HG02870 (cell line): ENCODE measurements at regions not wholly inside any gene's neighbourhood (a gene's known extent, or its start where the extent isn't known, plus 50 kb on each side); places are given as distances from the start of the nearest gene placed in this dataset.
A peak's percentile ranks its signal among the peaks of the same experiment; 100 is the strongest.

ENCODE experiments used
- ATAC-seq: cut with Tn5 transposase; IDR thresholded peaks from one replicate; pipeline ENCODE4 v1.9.1; 2021; ENCODE audit warnings: mild to moderate bottlenecking, moderate library complexity; ENCODE audit not compliant: unreplicated experiment

- no peak for ATAC-seq
Measured at GRCh38 chr3:107258300-107258699, 118.9 kb upstream of the CCDC54 start.

GRCh38 chr3:107260207-107260606 is 117.0 kb upstream of the CCDC54 start:
- ATAC-seq = no peak

- no peak for ATAC-seq
Measured at GRCh38 chr3:107263269-107264021, 113.8 kb upstream of the CCDC54 start.

- no peak for ATAC-seq
Measured at GRCh38 chr3:107264888-107265287, 112.4 kb upstream of the CCDC54 start.

DNA sequence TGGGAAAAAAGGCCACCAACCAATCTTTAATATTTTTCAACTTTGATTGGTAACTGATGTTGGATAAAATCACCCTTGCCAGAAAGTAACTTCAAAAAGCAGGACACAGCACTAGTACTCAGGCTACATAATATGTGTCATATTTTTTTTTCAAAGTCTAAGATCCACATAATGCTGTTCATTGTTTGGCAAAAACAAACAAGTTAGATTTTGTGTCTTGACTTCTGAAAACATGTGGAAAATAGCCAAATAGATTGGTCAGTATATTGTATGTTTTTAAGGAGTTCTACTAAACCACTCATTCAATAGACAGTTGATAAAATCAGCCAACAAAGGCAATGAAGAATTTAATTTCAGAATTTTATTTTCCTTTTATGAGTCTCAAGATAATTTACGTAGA is 111.7 kb upstream of the CCDC54 start:
- no peak for ATAC-seq

DNA sequence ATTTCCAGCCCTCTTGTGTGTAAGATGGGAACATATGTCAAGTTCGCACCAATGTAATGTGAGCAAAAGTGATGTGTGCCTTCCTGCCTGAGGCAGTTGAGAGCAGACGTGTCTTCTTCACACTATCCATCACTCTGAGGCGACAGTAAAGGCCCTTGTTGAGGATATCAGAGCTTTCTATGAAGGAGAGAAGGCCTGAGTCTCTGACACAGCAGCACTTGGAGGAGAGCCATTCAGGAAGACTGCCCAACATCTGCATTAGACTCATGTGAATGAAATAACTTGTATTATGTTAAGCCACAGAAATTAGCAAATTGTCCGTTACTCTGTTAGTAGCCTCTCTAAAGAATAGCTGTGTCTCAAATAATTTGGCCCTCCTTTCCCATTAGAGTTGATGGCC is 108.8 kb upstream of the CCDC54 start:
- no peak for ATAC-seq

DNA sequence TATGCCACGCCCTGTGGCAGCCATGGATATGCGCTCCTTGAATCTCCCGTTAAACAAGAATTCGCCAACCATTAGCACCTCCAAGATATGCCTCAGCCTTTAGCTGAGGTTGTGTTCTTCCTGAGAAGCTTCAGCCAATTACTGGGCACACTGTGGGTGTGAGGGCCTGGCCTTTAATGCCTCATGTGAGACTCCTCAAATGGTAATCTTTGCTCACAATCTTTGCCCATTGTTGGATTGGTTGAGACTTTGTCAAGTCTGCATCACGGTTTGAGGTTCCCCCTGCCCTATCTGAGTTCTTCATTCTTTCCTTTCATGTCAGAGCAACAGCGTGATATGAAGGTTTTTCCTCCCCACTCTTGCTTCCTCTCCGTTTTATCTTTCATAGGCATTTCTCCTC is 108.1 kb upstream of the CCDC54 start:
- no peak for ATAC-seq

DNA sequence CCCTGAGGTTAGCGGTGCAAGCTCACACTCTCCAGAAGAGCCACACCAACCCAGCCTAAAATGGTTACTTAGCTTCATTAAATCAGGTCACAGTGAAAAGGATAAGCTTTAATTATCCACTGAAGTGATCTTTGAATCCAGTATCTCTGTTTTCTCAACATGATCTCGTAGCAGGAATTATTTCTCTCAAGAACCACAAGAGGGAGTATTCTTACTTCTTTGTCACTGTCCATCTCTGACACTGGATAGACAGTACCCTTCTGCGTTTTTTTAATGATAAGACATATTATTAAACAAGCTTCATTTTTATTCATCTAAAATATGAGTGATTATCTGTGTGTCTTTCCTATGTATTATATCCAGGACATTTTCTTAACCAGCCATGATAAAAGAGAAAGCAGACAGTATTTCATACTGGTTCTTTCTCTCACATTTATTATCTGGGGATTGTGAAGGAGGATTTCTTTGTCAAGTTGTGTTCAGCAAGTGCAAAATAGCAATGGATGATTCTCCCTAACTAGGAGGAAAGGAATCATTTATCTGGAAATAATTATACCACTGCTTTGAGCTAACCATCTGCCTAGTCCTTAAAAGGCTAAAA is 105.4 kb upstream of the CCDC54 start:
- peak; percentile 75 for ATAC-seq

DNA sequence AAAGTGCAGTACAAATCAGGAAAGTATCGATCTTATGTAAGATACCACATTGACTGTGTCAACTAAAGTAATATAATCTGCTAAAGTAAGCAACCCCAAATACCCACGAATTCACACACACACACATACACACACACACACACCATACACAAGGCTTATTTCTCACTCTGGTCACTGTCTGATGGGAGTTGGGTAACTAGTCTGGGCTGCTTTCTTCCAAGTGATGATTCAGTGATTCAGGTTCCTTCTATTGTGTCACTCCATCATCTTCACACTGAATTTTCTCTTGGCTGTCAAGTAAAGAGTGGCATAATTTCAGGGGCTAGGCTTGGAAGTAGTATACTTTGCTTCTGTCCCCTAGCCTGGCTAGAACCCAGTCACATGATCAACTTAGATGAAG is 104.8 kb upstream of the CCDC54 start:
- no peak for ATAC-seq

DNA sequence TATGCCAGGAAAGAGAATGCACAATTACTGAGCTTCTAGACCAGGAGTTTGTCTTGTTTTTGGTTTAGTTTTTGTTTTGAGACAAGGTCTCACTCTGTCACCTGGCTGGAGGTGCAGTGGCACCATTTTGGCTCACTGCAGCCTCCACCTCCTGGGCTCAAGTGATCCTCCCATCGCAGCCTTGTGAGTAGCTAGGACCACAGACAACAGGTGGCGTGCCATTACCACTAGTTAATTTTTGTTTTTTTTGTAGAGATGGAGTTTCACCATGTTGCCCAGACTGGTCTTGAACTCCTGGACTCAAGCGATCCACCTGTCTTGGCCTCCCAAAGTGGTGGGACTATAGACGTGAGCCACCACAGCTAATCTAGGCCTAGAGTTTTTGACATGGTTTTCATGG is 104.4 kb upstream of the CCDC54 start:
- no peak for ATAC-seq

- no peak for ATAC-seq
Measured at GRCh38 chr3:107273771-107274170, 103.5 kb upstream of the CCDC54 start.

DNA sequence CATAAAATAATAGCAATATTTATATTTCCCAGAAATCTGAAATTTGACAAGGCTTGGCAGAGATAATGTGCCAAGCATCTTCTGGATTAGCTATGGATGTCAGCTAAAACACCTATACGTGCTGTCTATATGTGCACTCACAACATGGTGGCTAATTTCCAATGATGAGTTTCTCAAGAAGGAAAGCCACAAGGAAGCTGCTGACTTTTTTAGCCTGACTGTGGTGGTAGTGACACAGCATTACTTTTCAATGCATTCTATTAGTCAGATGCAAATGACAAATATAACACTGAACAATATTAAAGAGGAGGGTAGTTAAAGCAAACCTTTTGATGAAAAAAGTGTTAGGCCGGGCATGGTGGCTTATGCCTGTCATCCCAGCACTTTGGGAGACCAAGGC is 101.7 kb upstream of the CCDC54 start:
- no peak for ATAC-seq

DNA sequence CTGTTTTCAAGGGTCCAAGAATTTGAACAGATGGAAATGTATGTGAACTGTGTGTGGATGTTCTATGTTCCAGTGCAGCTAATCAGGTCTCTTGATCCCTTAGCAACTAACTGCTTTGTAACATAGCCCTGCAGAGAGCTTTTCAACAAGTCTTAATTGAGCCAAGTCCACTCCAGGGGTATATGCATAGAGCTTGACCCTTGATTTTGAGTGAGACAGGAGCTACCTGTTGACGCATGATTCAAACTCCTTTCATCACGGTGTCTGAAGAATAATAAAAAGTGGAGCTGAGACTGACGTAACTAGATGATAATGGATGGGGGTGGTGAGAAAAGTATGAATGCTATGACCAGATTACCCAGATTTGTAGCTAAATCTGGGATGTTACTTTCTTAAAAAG is 93.3 kb upstream of the CCDC54 start:
- no peak for ATAC-seq

GRCh38 chr3:107284612-107285011 is 92.6 kb upstream of the CCDC54 start:
- no peak for ATAC-seq

DNA sequence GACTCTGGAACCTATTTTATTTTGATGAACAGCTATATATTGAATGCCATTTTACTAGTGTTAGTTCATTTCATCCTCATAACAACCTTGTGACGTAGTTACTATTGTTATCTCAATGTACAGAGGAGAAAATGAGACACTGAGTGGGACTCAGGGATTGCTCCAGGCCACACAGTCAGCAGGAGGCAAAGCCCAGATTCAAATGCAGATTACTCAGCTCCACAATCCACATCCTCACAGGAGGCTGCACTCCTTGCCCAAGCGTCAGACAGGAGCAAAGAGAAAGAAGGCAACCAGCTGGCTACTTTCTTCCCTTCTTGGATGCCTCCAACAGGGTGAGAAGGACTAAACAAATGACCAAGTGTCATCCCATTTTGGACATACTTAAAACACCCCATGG is 92.0 kb upstream of the CCDC54 start:
- no peak for ATAC-seq

DNA sequence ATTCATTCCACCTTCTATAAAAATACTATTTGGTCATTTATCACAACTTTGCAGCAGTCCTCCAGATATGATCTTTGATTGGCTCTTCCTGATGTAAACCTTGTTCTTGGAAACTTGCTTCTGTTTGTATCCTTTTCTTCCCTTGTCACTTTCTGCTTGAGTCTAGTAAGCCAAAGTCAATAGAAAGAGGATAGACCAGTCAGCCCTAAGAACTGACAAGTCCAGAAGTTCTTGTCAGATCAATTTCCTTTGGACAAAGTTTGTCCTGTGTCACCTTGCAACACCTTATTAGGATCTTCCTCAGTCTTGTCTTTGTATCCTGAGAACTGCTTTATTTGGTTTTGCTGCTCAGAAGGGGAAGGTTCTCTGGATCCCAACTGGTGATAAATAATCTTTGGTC is 87.9 kb upstream of the CCDC54 start:
- no peak for ATAC-seq

- ATAC-seq = no peak
Measured at GRCh38 chr3:107294117-107294516, 83.1 kb upstream of the CCDC54 start.

- no peak for ATAC-seq
Measured at GRCh38 chr3:107297597-107297996, 79.6 kb upstream of the CCDC54 start.

DNA sequence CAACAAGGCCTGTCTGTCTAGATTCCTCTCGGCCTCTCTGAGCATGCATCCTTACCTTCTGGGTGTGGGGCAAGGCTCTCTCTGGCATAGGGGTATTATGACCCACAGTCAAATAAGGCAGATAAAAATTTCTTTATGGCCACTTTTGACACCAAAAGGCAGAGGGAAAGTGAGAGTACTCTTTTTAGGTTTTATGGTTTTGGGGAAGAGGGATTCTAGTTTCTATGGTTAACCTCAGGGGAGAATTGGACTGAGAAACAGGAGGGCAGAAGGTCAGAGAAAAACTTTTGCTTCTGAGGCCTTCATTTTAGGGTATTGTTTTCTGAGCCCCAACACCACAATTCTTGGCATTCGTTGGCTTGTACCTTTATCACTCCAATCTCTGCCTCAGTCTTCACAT is 70.0 kb upstream of the CCDC54 start:
- peak; percentile 68 for ATAC-seq

- ATAC-seq = no peak
Measured at GRCh38 chr3:107308716-107309115, 68.5 kb upstream of the CCDC54 start.

- no peak for ATAC-seq
Measured at GRCh38 chr3:107309312-107309711, 67.9 kb upstream of the CCDC54 start.

DNA sequence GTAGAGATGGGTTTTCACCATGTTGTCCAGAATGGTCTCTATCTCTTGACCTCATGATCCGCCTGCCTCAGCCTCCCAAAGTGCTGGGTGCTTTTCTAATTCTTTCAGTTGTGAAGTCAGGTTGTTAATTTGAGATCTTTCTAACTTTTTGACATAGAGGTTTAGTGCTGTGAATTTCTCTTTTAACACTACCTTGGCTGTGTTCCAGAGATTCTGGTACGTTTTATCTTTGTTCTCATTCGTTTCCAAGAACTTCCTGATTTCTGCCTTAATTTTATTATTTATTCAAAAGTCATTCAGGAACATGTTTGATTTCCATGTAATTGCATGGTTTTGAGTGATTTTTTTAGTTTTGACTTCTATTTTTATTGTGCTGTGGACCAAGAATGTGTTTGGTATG is 63.5 kb upstream of the CCDC54 start:
- no peak for ATAC-seq

DNA sequence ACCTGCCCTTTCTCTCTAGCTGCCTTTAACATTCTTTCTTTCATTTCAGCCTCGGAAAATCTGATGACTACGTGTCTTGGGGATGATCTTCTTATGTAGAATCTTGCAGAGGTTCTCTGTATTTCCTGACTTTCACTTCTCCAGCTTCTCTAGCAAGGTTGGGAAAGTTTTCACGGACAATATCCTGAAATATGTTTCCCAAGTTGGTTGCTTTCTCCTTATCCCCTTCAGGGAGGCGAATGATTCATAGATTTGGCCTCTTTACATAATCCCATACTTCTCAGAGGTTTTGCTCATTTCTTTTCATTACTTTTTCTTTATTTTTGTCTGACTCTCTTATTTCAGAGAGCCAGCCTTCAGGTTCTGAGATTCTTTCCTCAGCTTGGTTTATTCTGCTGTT is 62.1 kb upstream of the CCDC54 start:
- no peak for ATAC-seq
